GM12891 (cell line): ENCODE measurements at regions not wholly inside any gene's neighbourhood (a gene's known extent, or its start where the extent isn't known, plus 50 kb on each side); places are given as distances from the start of the nearest gene placed in this dataset.

Experiments
- PAX5 ChIP-seq: IDR thresholded peaks from 2 replicates; pipeline ENCODE4 v1.6.1; 2011; ENCODE audit warnings: low read length, moderate library complexity, mild to moderate bottlenecking; ENCODE audit not compliant: insufficient read depth, severe bottlenecking
- POLR2A ChIP-seq: IDR thresholded peaks from 2 replicates; pipeline ENCODE4 v1.6.1; 2011; ENCODE audit warnings: low read depth, low read length, control low read depth
- POLR2AphosphoS5 ChIP-seq: IDR thresholded peaks from 2 replicates; pipeline ENCODE4 v1.6.1; 2011; ENCODE audit warnings: low read depth, low read length, control low read depth
- POU2F2 ChIP-seq: IDR thresholded peaks from 2 replicates; pipeline ENCODE4 v1.6.1; 2011; ENCODE audit warnings: low read depth, mild to moderate bottlenecking, control low read depth, low read length, moderate library complexity
- SPI1 ChIP-seq: IDR thresholded peaks from 2 replicates; pipeline ENCODE4 v1.6.1; 2011; ENCODE audit warnings: low read depth, low read length, control low read depth
- TAF1 ChIP-seq: IDR thresholded peaks from 2 replicates; pipeline ENCODE4 v1.6.1; 2011; ENCODE audit warnings: low read depth, low read length, control low read depth

GRCh38 chr5:143464723-143465490, 61.4 kb upstream of the NR3C1 start:
- TF ChIP-seq POLR2A (no peak), SPI1 (no peak), TAF1 (no peak), PAX5 (no peak), POLR2AphosphoS5 (no peak), POU2F2 (no peak)
